EL (cell line): ENCODE measurements at regions not wholly inside any gene's neighbourhood (a gene's known extent, or its start where the extent isn't known, plus 50 kb on each side); places are given as distances from the start of the nearest gene placed in this dataset.
"Not testable (repeated sequence)": the region's sequence is repeated elsewhere in the genome, so short reads cannot be mapped to it uniquely, and the experiment has no call there.

ENCODE experiments used
- DNase-seq: peaks from one replicate; pipeline ENCODE4 v3.0.0-alpha.2; 2016

GRCh38 chr4:12679217-12679616 is 804.9 kb downstream of the RAB28 start:
- no peak for DNase-seq

GRCh38 chr4:12674184-12674583 is 810.0 kb downstream of the RAB28 start:
- DNase-seq: no peak

- no peak for DNase-seq
Measured at GRCh38 chr4:12672303-12672702, 811.8 kb downstream of the RAB28 start.

GRCh38 chr4:12658146-12658545 is 826.0 kb downstream of the RAB28 start:
- no peak for DNase-seq

GRCh38 chr4:12651876-12652275 is 832.3 kb downstream of the RAB28 start:
- DNase-seq: no peak

GRCh38 chr4:12645732-12646131 is 838.4 kb downstream of the RAB28 start:
- no peak for DNase-seq

GRCh38 chr4:12644261-12644660 is 839.9 kb downstream of the RAB28 start:
- no peak for DNase-seq

GRCh38 chr4:12636191-12636590 is 847.9 kb downstream of the RAB28 start:
- DNase-seq: no peak

- DNase-seq: no peak
Measured at GRCh38 chr4:12635629-12636028, 848.5 kb downstream of the RAB28 start.

GRCh38 chr4:12633053-12633651 is 851.0 kb downstream of the RAB28 start:
- peak; percentile 44 for DNase-seq

GRCh38 chr4:12615822-12616221 is 868.3 kb downstream of the RAB28 start:
- no peak for DNase-seq

- no peak for DNase-seq
Measured at GRCh38 chr4:12612876-12613275, 871.3 kb downstream of the RAB28 start.

- DNase-seq: not testable (repeated sequence)
Measured at GRCh38 chr4:12609212-12609875, 874.8 kb downstream of the RAB28 start.

GRCh38 chr4:12595986-12596385 is 888.2 kb downstream of the RAB28 start:
- no peak for DNase-seq

GRCh38 chr4:12595489-12595888 is 888.7 kb downstream of the RAB28 start:
- no peak for DNase-seq

- no peak for DNase-seq
Measured at GRCh38 chr4:12588582-12588981, 895.6 kb downstream of the RAB28 start.

GRCh38 chr4:12586242-12587006 is 897.7 kb downstream of the RAB28 start:
- DNase-seq: no peak

GRCh38 chr4:12584116-12584875 is 899.8 kb downstream of the RAB28 start:
- DNase-seq: no peak

- DNase-seq: no peak
Measured at GRCh38 chr4:12583275-12583674, 900.9 kb downstream of the RAB28 start.

GRCh38 chr4:12580787-12581186 is 903.4 kb downstream of the RAB28 start:
- no peak for DNase-seq

- no peak for DNase-seq
Measured at GRCh38 chr4:12579172-12579571, 905.0 kb downstream of the RAB28 start.

- DNase-seq: no peak
Measured at GRCh38 chr4:12576409-12576808, 907.7 kb downstream of the RAB28 start.

GRCh38 chr4:12573716-12574115 is 910.4 kb downstream of the RAB28 start:
- no peak for DNase-seq
